ENCODE measurements at regions not wholly inside any gene's neighbourhood (a gene's known extent, or its start where the extent isn't known, plus 50 kb on each side); places are given as distances from the start of the nearest gene placed in this dataset.
A peak's percentile ranks its signal among the peaks of the same experiment; 100 is the strongest.
"Not testable (repeated sequence)": the region's sequence is repeated elsewhere in the genome, so short reads cannot be mapped to it uniquely, and the experiment has no call there.

- no peaks in the 10 kb centered on the region for H3K36me3 ChIP-seq (ENCODE audit: low read depth)
- H3K4me2 ChIP-seq (ENCODE audit: unreplicated experiment) = no peak overlapping the region
- H3K4me1 ChIP-seq (ENCODE audit: insufficient read depth) = peaks cover 13% of the 10 kb centered on the region
- H3K27me3 ChIP-seq (replicated peaks; ENCODE audit: insufficient read depth) = no peaks in the 10 kb centered on the region
- DNase-seq = no peak
- peaks cover 14% of the 10 kb centered on the region for H3F3A ChIP-seq (ENCODE audit: insufficient read depth)
- in situ Hi-C loops (cut with MboI) = loop anchor here (5.0 kb wide), 1 partner anchor 115 kb away; no protein-coding TSS in a partner anchor
- H3K9me3 ChIP-seq (ENCODE audit: low read depth) = no peaks in the 10 kb centered on the region
- H3K9ac ChIP-seq = no peak overlapping the region
- TF ChIP-seq EZH2phosphoT487 (IDR thresholded peaks at IDR 0.05; ENCODE audit: insufficient read depth, low read depth) (no peak), EZH2 (IDR thresholded peaks at IDR 0.05; ENCODE audit: insufficient read depth, poor library complexity, severe bottlenecking) (no peak)
- no peaks in the 10 kb centered on the region for H3K9me2 ChIP-seq (ENCODE audit: insufficient read depth)
- no peaks in the 10 kb centered on the region for H4K20me1 ChIP-seq (ENCODE audit: insufficient read depth)
- no peak overlapping the region for H3K4me3 ChIP-seq
- no peak overlapping the region for H3K27ac ChIP-seq
- no peak overlapping the region for H2AFZ ChIP-seq
- 95 to 96% methylated on average over 2 of the region's 2 CpGs for WGBS, 2 experiments (ENCODE audit: low coverage in 1 of 2, low lambda C conversion rate in 2 of 2, missing lambda C conversion rate in 2 of 2)
- H3K79me2 ChIP-seq (ENCODE audit: insufficient read depth) = no peaks in the 10 kb centered on the region
Observed at GRCh38 chr5:126677121-126677520, 76.4 kb downstream of the PHAX start.

DNA sequence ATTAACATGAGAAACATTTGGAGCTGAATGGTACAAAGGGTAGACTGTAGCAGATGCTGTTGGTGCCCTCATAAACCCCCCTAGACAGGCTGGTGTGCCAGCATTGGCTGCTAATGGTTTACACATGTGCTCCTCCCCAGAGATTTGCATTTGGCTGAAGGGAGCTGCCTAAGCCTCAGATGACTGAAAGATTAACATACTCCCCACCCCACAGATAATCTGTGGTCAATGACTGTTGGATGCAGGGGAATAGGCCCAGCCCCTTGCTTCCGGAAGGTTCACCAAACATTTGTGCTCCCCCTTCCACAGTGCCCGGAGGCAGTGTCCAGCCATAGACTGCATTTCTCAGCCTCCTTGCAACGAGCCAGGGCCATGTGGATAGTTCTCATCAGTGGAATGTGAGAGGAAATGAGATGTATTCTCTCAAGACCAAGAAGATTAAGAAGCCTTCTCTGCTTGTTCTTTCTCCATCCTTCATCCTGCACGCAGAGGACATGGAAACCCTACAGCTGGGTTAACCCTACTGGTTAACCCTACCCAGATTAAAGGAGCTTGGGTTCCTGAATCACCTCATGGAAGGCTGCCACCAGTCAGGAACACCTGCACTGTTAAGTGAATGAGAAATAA lies 79.6 kb downstream of the PHAX start:
- peak; percentile 75 for DNase-seq
- H3K27me3 ChIP-seq (replicated peaks; ENCODE audit: insufficient read depth) = no peaks in the 10 kb centered on the region
- 0 to 1% methylated on average over 4 of the region's 4 CpGs for WGBS, 2 experiments (ENCODE audit: low coverage in 1 of 2, low lambda C conversion rate in 2 of 2, missing lambda C conversion rate in 2 of 2)
- H3K4me1 ChIP-seq (ENCODE audit: insufficient read depth) = peaks cover 13% of the 10 kb centered on the region
- H3K36me3 ChIP-seq (ENCODE audit: low read depth) = no peaks in the 10 kb centered on the region
- H2AFZ ChIP-seq = peak overlapping the region; percentile 15; the same call in 1 of the 2 replicates
- in situ Hi-C loops (cut with MboI) = no loop called here
- peaks cover 14% of the 10 kb centered on the region for H3F3A ChIP-seq (ENCODE audit: insufficient read depth)
- H3K79me2 ChIP-seq (ENCODE audit: insufficient read depth) = no peaks in the 10 kb centered on the region
- TF ChIP-seq EZH2phosphoT487 (IDR thresholded peaks at IDR 0.05; ENCODE audit: insufficient read depth, low read depth) (no peak), EZH2 (IDR thresholded peaks at IDR 0.05; ENCODE audit: insufficient read depth, poor library complexity, severe bottlenecking) (no peak)
- no peak overlapping the region for H3K4me3 ChIP-seq
- no peaks in the 10 kb centered on the region for H3K9me2 ChIP-seq (ENCODE audit: insufficient read depth)
- no peaks in the 10 kb centered on the region for H3K9me3 ChIP-seq (ENCODE audit: low read depth)
- H4K20me1 ChIP-seq (ENCODE audit: insufficient read depth) = no peaks in the 10 kb centered on the region
- H3K9ac ChIP-seq = no peak overlapping the region
- no peak overlapping the region for H3K27ac ChIP-seq
- H3K4me2 ChIP-seq (ENCODE audit: unreplicated experiment) = peak overlapping the region; percentile 38

DNA sequence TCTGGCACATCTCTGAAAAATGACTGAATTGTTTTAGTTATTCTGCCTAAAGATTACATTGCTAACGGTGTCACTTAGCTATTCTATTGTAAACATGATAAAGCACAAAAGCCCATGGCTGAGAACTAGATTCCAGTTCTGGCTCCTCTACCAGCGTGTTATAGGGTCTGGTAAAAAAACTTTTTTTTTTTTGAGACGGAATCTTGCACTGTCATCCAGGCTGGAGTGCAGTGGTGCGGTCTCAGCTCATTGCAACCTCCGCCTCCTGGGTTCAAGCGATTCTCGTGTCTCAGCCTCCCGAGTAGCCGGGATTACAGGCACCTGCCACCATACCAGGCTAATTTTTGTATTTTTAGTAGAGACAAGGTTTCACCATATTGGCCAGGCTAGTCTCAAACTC lies 80.6 kb downstream of the PHAX start:
- H3K36me3 ChIP-seq (ENCODE audit: low read depth); in situ Hi-C loops (cut with MboI): not testable (repeated sequence)
- 94 to 97% methylated on average over 9 of the region's 9 CpGs for WGBS, 2 experiments (ENCODE audit: low coverage in 1 of 2, low lambda C conversion rate in 2 of 2, missing lambda C conversion rate in 2 of 2)

GRCh38 chr5:126681970-126682369 lies 81.2 kb downstream of the PHAX start:
- no peaks in the 10 kb centered on the region for H4K20me1 ChIP-seq (ENCODE audit: insufficient read depth)
- H3F3A ChIP-seq (ENCODE audit: insufficient read depth) = peaks cover 14% of the 10 kb centered on the region
- TF ChIP-seq EZH2 (IDR thresholded peaks at IDR 0.05; ENCODE audit: insufficient read depth, poor library complexity, severe bottlenecking) = no peak
- TF ChIP-seq EZH2phosphoT487 (IDR thresholded peaks at IDR 0.05; ENCODE audit: insufficient read depth, low read depth) = no peak
- H3K36me3 ChIP-seq (ENCODE audit: low read depth) = no peaks in the 10 kb centered on the region
- H3K9me3 ChIP-seq (ENCODE audit: low read depth) = no peaks in the 10 kb centered on the region
- in situ Hi-C loops (cut with MboI) = no loop called here
- H3K9me2 ChIP-seq (ENCODE audit: insufficient read depth) = no peaks in the 10 kb centered on the region
- H3K27me3 ChIP-seq (replicated peaks; ENCODE audit: insufficient read depth) = no peaks in the 10 kb centered on the region
- 70 to 76% methylated on average over 6 of the region's 6 CpGs for WGBS, 2 experiments (ENCODE audit: low coverage in 1 of 2, low lambda C conversion rate in 2 of 2, missing lambda C conversion rate in 2 of 2)
- peaks cover 13% of the 10 kb centered on the region for H3K4me1 ChIP-seq (ENCODE audit: insufficient read depth)
- H2AFZ ChIP-seq = no peak overlapping the region
- H3K4me2 ChIP-seq (ENCODE audit: unreplicated experiment) = no peak overlapping the region
- H3K9ac ChIP-seq = no peak overlapping the region
- no peaks in the 10 kb centered on the region for H3K79me2 ChIP-seq (ENCODE audit: insufficient read depth)
- H3K4me3 ChIP-seq = no peak overlapping the region
- no peak overlapping the region for H3K27ac ChIP-seq
- DNase-seq = no peak

More for the DNA sequence above, 80.6 kb downstream of the PHAX start:
- not testable (repeated sequence) for DNase-seq; H2AFZ ChIP-seq; H3K27me3 ChIP-seq (replicated peaks; ENCODE audit: insufficient read depth); H3K9me2 ChIP-seq (ENCODE audit: insufficient read depth); H3K9me3 ChIP-seq (ENCODE audit: low read depth); H3K4me3 ChIP-seq; H3K79me2 ChIP-seq (ENCODE audit: insufficient read depth); H3K27ac ChIP-seq; H4K20me1 ChIP-seq (ENCODE audit: insufficient read depth); H3K9ac ChIP-seq; H3K4me2 ChIP-seq (ENCODE audit: unreplicated experiment)
- H3K4me1 ChIP-seq (ENCODE audit: insufficient read depth) = peaks cover 13% of the 10 kb centered on the region
- H3F3A ChIP-seq (ENCODE audit: insufficient read depth) = peaks cover 14% of the 10 kb centered on the region

DNA sequence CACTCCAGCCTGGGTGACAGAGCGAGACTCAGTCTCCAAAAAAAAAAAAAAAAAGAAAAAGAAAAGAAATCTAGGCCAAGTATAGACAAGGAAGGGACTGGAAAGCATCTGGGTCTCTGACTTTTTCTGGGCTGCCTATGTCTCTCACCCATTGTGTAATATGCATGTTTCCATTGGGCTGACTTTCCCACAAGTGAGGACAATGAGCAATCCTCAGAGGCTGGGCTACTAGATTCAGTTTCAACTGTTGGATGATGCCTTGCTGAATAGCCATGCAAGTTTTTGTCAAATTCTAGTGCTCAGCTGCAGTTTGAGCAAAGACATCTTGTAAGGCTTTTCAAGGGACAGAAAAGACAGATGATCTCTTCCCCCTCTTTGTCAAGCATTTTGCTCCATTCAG lies 82.1 kb downstream of the PHAX start:
- H3F3A ChIP-seq (ENCODE audit: insufficient read depth) = peaks cover 14% of the 10 kb centered on the region
- peaks cover 13% of the 10 kb centered on the region for H3K4me1 ChIP-seq (ENCODE audit: insufficient read depth)
- peak; percentile 20 for DNase-seq
- no peak overlapping the region for H3K4me2 ChIP-seq (ENCODE audit: unreplicated experiment)
- no peaks in the 10 kb centered on the region for H3K9me3 ChIP-seq (ENCODE audit: low read depth)
- no peak overlapping the region for H2AFZ ChIP-seq
- no peaks in the 10 kb centered on the region for H4K20me1 ChIP-seq (ENCODE audit: insufficient read depth)
- no peaks in the 10 kb centered on the region for H3K79me2 ChIP-seq (ENCODE audit: insufficient read depth)
- H3K9ac ChIP-seq = no peak overlapping the region
- no peaks in the 10 kb centered on the region for H3K27me3 ChIP-seq (replicated peaks; ENCODE audit: insufficient read depth)
- H3K4me3 ChIP-seq = no peak overlapping the region
- no peaks in the 10 kb centered on the region for H3K9me2 ChIP-seq (ENCODE audit: insufficient read depth)
- in situ Hi-C loops (cut with MboI) = no loop called here
- no peak overlapping the region for H3K27ac ChIP-seq
- no peaks in the 10 kb centered on the region for H3K36me3 ChIP-seq (ENCODE audit: low read depth)
- WGBS, 2 experiments (ENCODE audit: low coverage in 1 of 2, low lambda C conversion rate in 2 of 2, missing lambda C conversion rate in 2 of 2) = 93 to 100% methylated on average over 1 of the region's 1 CpG
- TF ChIP-seq EZH2 (IDR thresholded peaks at IDR 0.05; ENCODE audit: insufficient read depth, poor library complexity, severe bottlenecking) (no peak), EZH2phosphoT487 (IDR thresholded peaks at IDR 0.05; ENCODE audit: insufficient read depth, low read depth) (no peak)
